B cell (primary cell): ENCODE measurements at regions not wholly inside any gene's neighbourhood (a gene's known extent, or its start where the extent isn't known, plus 50 kb on each side); places are given as distances from the start of the nearest gene placed in this dataset.

Source experiments
- ATAC-seq: fragments of 200-7000 bp; cut with Tn5 transposase; one replicate; pipeline ENCODE4 v1.10.0; 2021; ENCODE audit warnings: low read depth, mild to moderate bottlenecking, moderate number of reproducible peaks, moderate library complexity
- CTCF ChIA-PET: fragments of 350-600 bp; sonication (Branson Sonifier 250); formaldehyde crosslinking; loops from one replicate; lab custom pipeline; 2021; ENCODE audit warnings: antibody characterized with exemption, inconsistent platforms; lab: Charles Lee
- POLR2A ChIA-PET: fragments of 350-600 bp; sonication (Branson Sonifier 250); formaldehyde crosslinking; loops from one replicate; lab custom pipeline; 2021; ENCODE audit warnings: antibody characterized with exemption; lab: Charles Lee
- DNase-seq: peaks from one replicate; pipeline ENCODE4 v3.0.0; 2013
- H2AFZ ChIP-seq: 2 replicates; pipeline ENCODE4 v1.6.1; 2012; ENCODE audit warnings: mild to moderate bottlenecking, low read depth, low read length; ENCODE audit not compliant: insufficient read depth, poor library complexity, severe bottlenecking
- H3K27ac ChIP-seq, 2 donors: 1 replicate in 1 of 2; 2 replicates in 1 of 2; pipeline ENCODE4 v1.5.1; 2012 to 2013; ENCODE audit warnings: low read length in 2 of 2, mild to moderate bottlenecking in 2 of 2, moderate library complexity in 1 of 2
- H3K27me3 ChIP-seq, 4 experiments: fragments of 200-600 bp in 1 of 4; sonication (generic) in 1 of 4; replicated peaks in 1 of 4; 1 replicate in 2 of 4; 2 replicates in 2 of 4; pipeline versions ENCODE4 v1.6.1 to v1.7.0; 2013 to 2016; ENCODE audit warnings: low read length in 3 of 4, mild to moderate bottlenecking in 2 of 4, mixed read lengths in 1 of 4, moderate library complexity in 1 of 4; ENCODE audit not compliant: insufficient read depth in 4 of 4, control insufficient read depth in 3 of 4; ENCODE audit errors: control extremely low read depth in 1 of 4
- H3K36me3 ChIP-seq, 2 experiments: replicated peaks in 1 of 2; 1 replicate in 1 of 2; 2 replicates in 1 of 2; pipeline versions ENCODE4 v1.6.1 to v1.7.1; 2013; ENCODE audit warnings: low read length in 1 of 2; ENCODE audit not compliant: insufficient read depth in 2 of 2, control insufficient read depth in 1 of 2; ENCODE audit errors: control extremely low read depth in 1 of 2, extremely low read depth in 1 of 2
- H3K4me1 ChIP-seq, 2 donors: fragments of 200-600 bp in 1 of 2; sonication (generic) in 1 of 2; 1 replicate in 1 of 2; 2 replicates in 1 of 2; pipeline versions ENCODE4 v1.5.1 to v1.6.1; 2013 to 2017; ENCODE audit warnings: low read length in 2 of 2; ENCODE audit not compliant: control insufficient read depth in 2 of 2, insufficient read depth in 2 of 2
- H3K4me2 ChIP-seq: replicated peaks from 2 replicates; pipeline ENCODE3; 2012; ENCODE audit warnings: mild to moderate bottlenecking, low read depth, low read length; ENCODE audit not compliant: poor library complexity, severe bottlenecking
- H3K4me3 ChIP-seq, 5 experiments: fragments of 200-600 bp in 1 of 5; sonication (generic) in 1 of 5; 1 replicate in 3 of 5; 2 replicates in 2 of 5; pipeline versions ENCODE4 v1.5.1 to v1.7.0; 2011 to 2016; ENCODE audit warnings: low read length in 4 of 5, mild to moderate bottlenecking in 4 of 5, low read depth in 2 of 5, control low read depth in 1 of 5, moderate library complexity in 1 of 5; ENCODE audit not compliant: insufficient read depth in 1 of 5; ENCODE audit errors: control extremely low read depth in 1 of 5, extremely low read depth in 1 of 5
- H3K79me2 ChIP-seq: fragments of 200-600 bp; sonication (generic); one replicate; pipeline ENCODE4 v1.6.0; 2016; ENCODE audit warnings: low read length; ENCODE audit not compliant: control insufficient read depth, insufficient read depth
- H3K9ac ChIP-seq: fragments of 200-600 bp; sonication (generic); 2 replicates; pipeline ENCODE4 v1.6.1; 2017; ENCODE audit warnings: mild to moderate bottlenecking, low read length, moderate library complexity
- H3K9me3 ChIP-seq, 3 donors: one replicate each; pipeline versions ENCODE4 v1.6.1 to v1.7.1; 2013; ENCODE audit warnings: low read length in 2 of 3; ENCODE audit not compliant: control insufficient read depth in 2 of 3, insufficient read depth in 1 of 3; ENCODE audit errors: control extremely low read depth in 1 of 3
- H4K20me1 ChIP-seq: 2 replicates; pipeline ENCODE4 v1.6.0; 2012; ENCODE audit warnings: mild to moderate bottlenecking, low read length; ENCODE audit not compliant: insufficient read depth, control insufficient read depth, poor library complexity, severe bottlenecking
- H3K27ac Mint-ChIP-seq: one replicate; pipeline ENCODE4 v1.8.0; 2021; ENCODE audit warnings: mixed read lengths
- H3K27me3 Mint-ChIP-seq: one replicate; pipeline ENCODE4 v1.8.0; 2021; ENCODE audit warnings: mixed read lengths
- H3K4me1 Mint-ChIP-seq: one replicate; pipeline ENCODE4 v1.8.0; 2021; ENCODE audit warnings: mixed read lengths
- H3K4me3 Mint-ChIP-seq: one replicate; pipeline ENCODE4 v1.8.0; 2021; ENCODE audit warnings: mixed read lengths
- H3K9me3 Mint-ChIP-seq: one replicate; pipeline ENCODE4 v1.8.0; 2022; ENCODE audit warnings: mixed read lengths; ENCODE audit not compliant: insufficient read depth
- CTCF ChIP-seq: fragments of 200-600 bp; IDR thresholded peaks from one replicate; pipeline ENCODE4 v1.8.0; 2022; ENCODE audit warnings: antibody characterized with exemption, mild to moderate bottlenecking
- EZH2 ChIP-seq: IDR thresholded peaks from 2 replicates; pipeline ENCODE4 v1.6.1; 2012; ENCODE audit warnings: borderline replicate concordance, low read depth, mild to moderate bottlenecking, moderate library complexity, low read length; ENCODE audit not compliant: insufficient read depth, poor library complexity, severe bottlenecking
- WGBS: methylation state at CpG from one replicate; pipeline ENCODE4 v1.1.5; 2013; ENCODE audit warnings: missing lambda C conversion rate; ENCODE audit not compliant: insufficient coverage; 5-methylcytosine and 5-hydroxymethylcytosine counted together
- intact Hi-C: fragments of 100-400 bp; cut with micrococcal nuclease; formaldehyde crosslinking; loops from one replicate; pipeline ENCODE4 v1.10.0; 2022

GRCh38 chr11:106275151-106275550 lies 197.7 kb downstream of the AASDHPPT start:
- H3K9me3 Mint-ChIP-seq: no peaks in the 10 kb centered on the region
- H3K27ac ChIP-seq: no peak overlapping the region
- ChIA-PET CTCF (no interaction called here), POLR2A (no interaction called here)
- no peaks in the 10 kb centered on the region for H3K79me2 ChIP-seq
- H3K27me3 Mint-ChIP-seq: no peaks in the 10 kb centered on the region
- WGBS: no CpG with 5 or more reads among the region's 1 CpG
- no peak overlapping the region for H3K27ac Mint-ChIP-seq
- no peak overlapping the region for H2AFZ ChIP-seq
- H4K20me1 ChIP-seq: no peaks in the 10 kb centered on the region
- no peak overlapping the region for H3K9ac ChIP-seq
- ATAC-seq: no peak
- no peaks in the 10 kb centered on the region for H3K36me3 ChIP-seq
- DNase-seq: no peak
- no peak overlapping the region for H3K4me3 Mint-ChIP-seq
- H3K4me1 ChIP-seq: no peaks in the 10 kb centered on the region
- intact Hi-C loops: no loop called here
- no peak overlapping the region for H3K4me2 ChIP-seq
- H3K4me1 Mint-ChIP-seq: no peaks in the 10 kb centered on the region
- TF ChIP-seq EZH2: no peak
- TF ChIP-seq CTCF: no peak
- H3K4me3 ChIP-seq: no peak overlapping the region
- H3K27me3 ChIP-seq: no peaks in the 10 kb centered on the region
- H3K9me3 ChIP-seq: peaks cover 0 to 8% (median 0%) of the 10 kb centered on the region in 3 donors

GRCh38 chr11:106276126-106276525 lies 198.7 kb downstream of the AASDHPPT start:
- no peaks in the 10 kb centered on the region for H3K27me3 Mint-ChIP-seq
- H3K4me2 ChIP-seq: no peak overlapping the region
- H3K4me3 ChIP-seq: no peak overlapping the region
- intact Hi-C loops: no loop called here
- H3K4me1 ChIP-seq: no peaks in the 10 kb centered on the region
- POLR2A ChIA-PET: no interaction called here
- no peaks in the 10 kb centered on the region for H3K79me2 ChIP-seq
- no peak overlapping the region for H3K4me3 Mint-ChIP-seq
- H4K20me1 ChIP-seq: no peaks in the 10 kb centered on the region
- DNase-seq (no peak), ATAC-seq (no peak)
- CTCF ChIA-PET: interaction anchor here (0.6 kb wide), 1 partner anchor 79 kb away, joined by 3 read pairs; no protein-coding TSS in a partner anchor
- no peaks in the 10 kb centered on the region for H3K36me3 ChIP-seq
- no peak overlapping the region for H3K27ac ChIP-seq
- no peaks in the 10 kb centered on the region for H3K4me1 Mint-ChIP-seq
- H3K9me3 ChIP-seq: peaks cover 0 to 8% (median 0%) of the 10 kb centered on the region in 3 donors
- no peak for TF ChIP-seq CTCF
- no peak for TF ChIP-seq EZH2
- no peaks in the 10 kb centered on the region for H3K9me3 Mint-ChIP-seq
- H2AFZ ChIP-seq: no peak overlapping the region
- no peak overlapping the region for H3K9ac ChIP-seq
- H3K27me3 ChIP-seq: no peaks in the 10 kb centered on the region
- H3K27ac Mint-ChIP-seq: no peak overlapping the region
